ENCODE measurements at regions not wholly inside any gene's neighbourhood (a gene's known extent, or its start where the extent isn't known, plus 50 kb on each side); places are given as distances from the start of the nearest gene placed in this dataset.

GRCh38 chr7:86437951-86438450, 205.7 kb upstream of the GRM3 start:
- no peaks in the 10 kb centered on the region for H3K4me1 ChIP-seq (ENCODE audit: low read depth, poor library complexity, severe bottlenecking)
- H3K36me3 ChIP-seq (ENCODE audit: insufficient read depth) = no peaks in the 10 kb centered on the region
- H3K4me2 ChIP-seq = no peak overlapping the region
- TF ChIP-seq CTCF (conservative IDR thresholded peaks at IDR 0.05; ENCODE audit: low read depth, low read length) = no peak
- H3K27ac ChIP-seq = no peak overlapping the region
- no peak overlapping the region for H3K9ac ChIP-seq
- no peak overlapping the region for H2AFZ ChIP-seq (ENCODE audit: low read depth)
- no peaks in the 10 kb centered on the region for H3K79me2 ChIP-seq (ENCODE audit: insufficient read depth, low read depth)
- no peaks in the 10 kb centered on the region for H4K20me1 ChIP-seq (ENCODE audit: insufficient read depth)
- H3K27me3 ChIP-seq (ENCODE audit: insufficient read depth, low read depth) = no peaks in the 10 kb centered on the region
- no peak overlapping the region for H3K4me3 ChIP-seq (IDR thresholded peaks at IDR 0.05; ENCODE audit: insufficient read depth, low read depth, low read length)

GRCh38 chr7:86431761-86432160, 211.9 kb upstream of the GRM3 start:
- Histone ChIP-seq H3K36me3 (ENCODE audit: insufficient read depth) (no peaks in the 10 kb centered on the region), H3K9ac (no peak overlapping the region), H3K79me2 (ENCODE audit: insufficient read depth, low read depth) (no peaks in the 10 kb centered on the region), H3K27me3 (ENCODE audit: insufficient read depth, low read depth) (no peaks in the 10 kb centered on the region), H3K4me1 (ENCODE audit: low read depth, poor library complexity, severe bottlenecking) (no peaks in the 10 kb centered on the region), H3K4me2 (no peak overlapping the region), H3K4me3 (IDR thresholded peaks at IDR 0.05; ENCODE audit: insufficient read depth, low read depth, low read length) (no peak overlapping the region), H2AFZ (ENCODE audit: low read depth) (no peak overlapping the region), H3K27ac (no peak overlapping the region), H4K20me1 (ENCODE audit: insufficient read depth) (no peaks in the 10 kb centered on the region)
- TF ChIP-seq CTCF (conservative IDR thresholded peaks at IDR 0.05; ENCODE audit: low read depth, low read length) = no peak

GRCh38 chr7:86411814-86412213, 231.9 kb upstream of the GRM3 start:
- Histone ChIP-seq H4K20me1 (ENCODE audit: insufficient read depth) (no peaks in the 10 kb centered on the region), H3K36me3 (ENCODE audit: insufficient read depth) (no peaks in the 10 kb centered on the region), H3K4me2 (no peak overlapping the region), H3K27ac (no peak overlapping the region), H3K4me3 (IDR thresholded peaks at IDR 0.05; ENCODE audit: insufficient read depth, low read depth, low read length) (no peak overlapping the region), H2AFZ (ENCODE audit: low read depth) (no peak overlapping the region), H3K27me3 (ENCODE audit: insufficient read depth, low read depth) (no peaks in the 10 kb centered on the region), H3K9ac (no peak overlapping the region), H3K4me1 (ENCODE audit: low read depth, poor library complexity, severe bottlenecking) (no peaks in the 10 kb centered on the region), H3K79me2 (ENCODE audit: insufficient read depth, low read depth) (no peaks in the 10 kb centered on the region)
- no peak for TF ChIP-seq CTCF (conservative IDR thresholded peaks at IDR 0.05; ENCODE audit: low read depth, low read length)

- no peak overlapping the region for H2AFZ ChIP-seq (ENCODE audit: low read depth)
- no peaks in the 10 kb centered on the region for H3K4me1 ChIP-seq (ENCODE audit: low read depth, poor library complexity, severe bottlenecking)
- no peak for TF ChIP-seq CTCF (conservative IDR thresholded peaks at IDR 0.05; ENCODE audit: low read depth, low read length)
- no peak overlapping the region for H3K27ac ChIP-seq
- H3K27me3 ChIP-seq (ENCODE audit: insufficient read depth, low read depth) = no peaks in the 10 kb centered on the region
- no peaks in the 10 kb centered on the region for H4K20me1 ChIP-seq (ENCODE audit: insufficient read depth)
- no peak overlapping the region for H3K4me2 ChIP-seq
- H3K36me3 ChIP-seq (ENCODE audit: insufficient read depth) = no peaks in the 10 kb centered on the region
- H3K79me2 ChIP-seq (ENCODE audit: insufficient read depth, low read depth) = no peaks in the 10 kb centered on the region
- no peak overlapping the region for H3K9ac ChIP-seq
- no peak overlapping the region for H3K4me3 ChIP-seq (IDR thresholded peaks at IDR 0.05; ENCODE audit: insufficient read depth, low read depth, low read length)
Observed at GRCh38 chr7:86407291-86407690, 236.4 kb upstream of the GRM3 start.
